ENCODE measurements at regions not wholly inside any gene's neighbourhood (a gene's known extent, or its start where the extent isn't known, plus 50 kb on each side); places are given as distances from the start of the nearest gene placed in this dataset.
"Not testable (repeated sequence)": the region's sequence is repeated elsewhere in the genome, so short reads cannot be mapped to it uniquely, and the experiment has no call there.

GRCh38 chr17:34740565-34741520, 161.5 kb downstream of the TMEM132E start:
- no peak for DNase-seq (ENCODE audit: low read depth in 2 of 2)

DNA sequence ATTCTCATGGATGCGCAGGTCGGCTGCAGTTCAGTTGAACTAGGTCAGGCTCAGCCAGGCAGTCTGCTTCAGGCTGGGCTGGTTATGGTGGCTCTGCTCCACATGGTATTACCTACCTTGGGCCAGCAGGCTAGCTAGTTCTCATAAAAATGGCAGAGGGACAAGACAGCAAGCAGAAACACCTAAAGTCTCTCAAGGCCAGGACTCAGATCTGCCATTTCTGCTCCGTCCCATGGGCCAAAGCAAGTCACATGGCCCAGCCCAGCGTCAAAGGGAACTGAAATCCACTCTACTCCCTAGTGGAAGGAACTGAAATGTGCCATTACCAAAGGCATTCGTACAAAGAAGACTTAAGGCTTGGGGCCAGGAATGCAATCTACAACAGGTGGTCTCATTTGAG, 160.0 kb downstream of the TMEM132E start:
- DNase-seq (ENCODE audit: low read depth in 2 of 2), result no peak

DNA sequence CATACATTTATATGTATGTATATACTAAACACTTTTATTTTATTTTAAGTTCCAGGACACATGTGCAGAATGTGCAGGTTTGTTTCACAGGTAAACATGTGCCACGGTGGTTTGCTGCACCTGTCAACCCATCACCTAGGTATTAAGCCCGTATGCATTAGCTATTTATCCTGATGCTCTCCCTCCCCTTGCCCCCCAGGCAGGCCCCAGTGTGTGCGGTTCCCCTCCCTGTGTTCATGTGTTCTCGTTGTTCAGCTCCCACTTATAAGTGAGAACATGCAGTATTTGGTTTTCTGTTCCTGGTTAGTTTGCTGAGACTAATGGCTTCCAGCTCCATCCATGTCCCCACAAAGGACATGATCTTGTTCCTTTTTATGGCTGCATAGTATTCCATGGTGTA, 158.3 kb downstream of the TMEM132E start:
- DNase-seq (ENCODE audit: low read depth in 2 of 2), result not testable (repeated sequence)

GRCh38 chr17:34736611-34737010, 157.2 kb downstream of the TMEM132E start:
- DNase-seq (ENCODE audit: low read depth in 2 of 2), result no peak

DNA sequence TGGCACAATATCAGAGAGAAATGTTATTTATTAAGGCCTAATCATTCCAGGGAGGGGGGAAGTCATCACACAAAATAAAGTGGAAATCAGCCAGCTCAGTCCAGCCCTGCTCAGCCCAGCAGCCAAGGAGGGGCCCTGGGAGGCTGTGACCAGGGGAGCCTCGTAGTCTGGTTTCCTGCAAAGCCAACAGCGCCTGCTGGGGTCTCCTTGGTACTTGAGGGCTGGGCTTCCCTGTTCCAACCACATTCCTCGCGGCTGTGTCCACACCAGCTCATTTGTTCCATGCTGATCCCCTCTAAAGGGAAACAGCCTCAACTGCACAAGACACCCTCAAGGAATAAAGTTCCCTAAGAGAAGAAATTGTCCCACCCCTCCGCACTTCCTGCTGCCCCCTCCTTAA, 154.0 kb downstream of the TMEM132E start:
- DNase-seq (ENCODE audit: low read depth in 2 of 2), result no peak

- no peak for DNase-seq (ENCODE audit: low read depth in 2 of 2)
Measured at GRCh38 chr17:34730816-34731215, 151.4 kb downstream of the TMEM132E start.

- no peak for DNase-seq (ENCODE audit: low read depth in 2 of 2)
Measured at GRCh38 chr17:34728771-34729310, 149.5 kb downstream of the TMEM132E start.

GRCh38 chr17:34727601-34728000, 148.2 kb downstream of the TMEM132E start:
- no peak for DNase-seq (ENCODE audit: low read depth in 2 of 2)

- no peak for DNase-seq (ENCODE audit: low read depth in 2 of 2)
Measured at GRCh38 chr17:34726536-34727384, 147.4 kb downstream of the TMEM132E start.

DNA sequence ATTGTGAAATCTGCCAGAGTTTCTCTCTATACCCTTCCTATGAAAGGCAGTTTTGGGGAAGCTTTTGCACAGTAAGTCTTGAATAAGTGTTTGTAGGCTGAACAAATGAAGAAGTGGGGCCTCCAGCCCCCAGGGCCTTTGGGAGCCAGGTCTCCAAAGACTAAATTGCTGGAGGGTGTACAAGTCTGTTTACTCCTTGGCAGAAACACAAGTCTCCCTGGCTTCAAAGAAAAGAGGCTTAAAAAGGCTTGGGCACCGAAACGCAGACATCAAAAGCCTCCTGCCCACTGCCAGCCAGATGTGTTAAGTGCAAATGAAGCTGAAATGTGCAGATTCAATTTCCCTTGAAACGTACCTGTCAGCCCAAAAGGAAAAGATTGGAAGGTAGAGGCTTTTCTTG, 146.3 kb downstream of the TMEM132E start:
- DNase-seq (ENCODE audit: low read depth in 2 of 2), result no peak

GRCh38 chr17:34725008-34725407, 145.6 kb downstream of the TMEM132E start:
- DNase-seq (ENCODE audit: low read depth in 2 of 2), result no peak

DNA sequence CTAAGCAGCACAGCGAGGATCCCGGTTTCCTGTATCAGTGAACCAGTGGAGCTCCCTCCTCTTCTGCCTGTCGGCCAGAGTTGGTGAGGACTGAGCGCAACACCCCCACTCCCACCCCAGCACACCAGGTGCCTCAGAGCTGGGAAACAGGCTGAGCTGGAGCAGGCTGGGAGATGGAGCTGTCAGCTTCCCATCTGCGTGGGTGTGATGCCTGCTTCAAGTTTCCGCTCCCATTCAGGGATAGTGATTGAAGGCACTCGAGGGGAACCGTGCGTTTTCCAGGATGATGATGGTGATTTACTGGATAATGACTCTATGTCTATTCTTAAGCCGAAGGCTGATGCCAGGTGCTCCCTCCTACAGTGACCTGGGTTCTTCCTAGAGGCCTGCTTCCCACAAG, 144.5 kb downstream of the TMEM132E start:
- no peak for DNase-seq (ENCODE audit: low read depth in 2 of 2)

DNA sequence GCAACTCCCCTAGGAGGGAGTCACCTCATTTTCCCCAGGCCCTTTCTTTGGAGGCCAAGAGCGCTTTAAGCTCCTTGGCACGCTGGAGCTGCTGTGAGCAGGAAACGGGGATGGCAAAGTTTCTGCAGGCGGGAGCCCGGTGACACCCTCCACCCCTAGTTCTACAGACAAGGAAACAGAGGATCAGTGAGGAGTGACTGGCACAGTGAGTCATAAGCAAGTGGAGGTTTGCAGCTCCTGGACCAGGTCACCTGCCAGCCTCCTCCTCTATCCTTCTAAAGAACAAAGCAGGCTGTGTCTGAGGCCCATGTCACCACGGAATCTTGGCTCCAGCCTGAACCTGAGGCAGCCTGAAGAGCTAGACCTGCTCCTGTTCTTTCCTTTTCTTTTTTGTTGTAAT, 141.9 kb downstream of the TMEM132E start:
- DNase-seq (ENCODE audit: low read depth in 2 of 2), result no peak

GRCh38 chr17:34720760-34721159, 141.4 kb downstream of the TMEM132E start:
- no peak for DNase-seq (ENCODE audit: low read depth in 2 of 2)

GRCh38 chr17:34719569-34719968, 140.2 kb downstream of the TMEM132E start:
- DNase-seq (ENCODE audit: low read depth in 2 of 2), result no peak

- no peak for DNase-seq (ENCODE audit: low read depth in 2 of 2)
Measured at GRCh38 chr17:34717092-34717491, 137.7 kb downstream of the TMEM132E start.

GRCh38 chr17:34716291-34716690, 136.9 kb downstream of the TMEM132E start:
- no peak for DNase-seq (ENCODE audit: low read depth in 2 of 2)

DNA sequence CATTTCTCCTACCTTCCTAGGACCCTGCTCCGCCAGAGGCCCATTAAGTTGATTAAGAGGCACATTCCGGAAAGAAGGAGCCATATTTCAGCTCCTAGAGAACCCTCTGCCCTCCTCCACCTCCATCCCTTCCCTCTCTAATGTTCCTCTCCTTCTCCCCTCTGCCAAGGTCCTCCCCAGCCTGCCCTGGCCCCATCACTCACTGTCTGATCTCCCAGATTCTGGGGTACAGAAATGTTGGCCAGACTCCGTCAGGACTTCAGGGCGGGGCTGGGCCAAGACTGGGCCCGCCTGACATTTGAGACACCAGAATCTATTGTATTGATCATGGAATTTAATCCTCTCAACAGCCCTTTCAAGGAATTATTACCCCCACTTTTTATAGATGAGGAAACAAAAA, 136.1 kb downstream of the TMEM132E start:
- no peak for DNase-seq (ENCODE audit: low read depth in 2 of 2)

- DNase-seq (ENCODE audit: low read depth in 2 of 2), result no peak
Measured at GRCh38 chr17:34714475-34715410, 135.4 kb downstream of the TMEM132E start.

DNA sequence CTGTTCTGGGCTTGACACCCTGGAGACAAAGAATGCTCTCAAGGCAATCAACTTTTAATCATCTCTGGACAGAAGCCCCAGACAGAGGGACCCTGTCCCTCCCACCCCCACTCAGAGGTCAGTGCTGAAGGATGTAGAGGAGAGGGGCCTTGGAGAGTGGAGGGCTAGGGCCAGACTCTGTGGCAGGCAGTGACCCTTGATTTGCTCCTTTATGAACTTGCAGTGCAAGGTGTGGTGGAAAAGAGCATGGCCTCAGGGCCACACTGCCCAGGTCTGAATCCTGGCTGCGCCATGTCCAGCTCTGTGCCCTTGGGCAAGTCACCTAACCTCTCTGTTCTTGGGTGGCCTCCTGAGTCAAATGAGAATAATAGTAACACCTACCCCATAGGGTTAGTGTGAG, 134.3 kb downstream of the TMEM132E start:
- DNase-seq (ENCODE audit: low read depth in 2 of 2), result no peak

DNA sequence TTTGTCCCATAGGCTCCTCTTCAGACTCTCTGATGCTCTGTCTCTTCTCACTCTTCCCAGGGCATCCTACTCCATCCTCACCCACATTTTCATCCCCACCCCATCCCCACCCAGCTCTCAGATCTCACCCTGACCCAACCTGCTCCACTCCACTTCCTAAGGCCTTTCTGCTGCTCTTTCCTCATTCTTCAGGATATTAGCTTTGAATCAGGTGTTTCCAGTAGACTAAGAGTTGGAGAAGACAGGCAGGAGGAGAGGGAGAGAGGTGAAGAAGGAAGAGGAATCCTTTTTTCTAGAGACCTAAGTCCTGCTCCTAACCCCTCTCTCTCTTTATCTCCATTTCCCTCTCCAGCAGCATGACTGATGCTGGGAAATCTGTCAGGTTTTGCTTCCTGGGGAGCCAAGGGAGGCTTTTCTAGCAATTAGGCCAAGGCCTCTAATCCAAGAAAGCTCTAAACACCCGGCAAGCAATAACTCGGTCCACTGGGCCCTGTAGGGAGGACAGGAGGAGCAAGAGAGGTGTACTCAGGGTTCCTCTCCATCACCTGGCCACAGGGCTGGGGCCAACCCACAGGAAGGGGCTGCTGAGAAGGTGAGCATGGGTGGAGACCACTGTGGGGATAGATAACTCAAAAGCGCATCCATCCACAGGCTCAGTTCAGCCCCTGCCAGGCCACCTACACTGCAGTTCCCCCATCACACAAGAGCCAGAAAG, 133.3 kb downstream of the TMEM132E start:
- DNase-seq (ENCODE audit: low read depth in 2 of 2), result no peak
